H1 (cell line): ENCODE measurements at regions not wholly inside any gene's neighbourhood (a gene's known extent, or its start where the extent isn't known, plus 50 kb on each side); places are given as distances from the start of the nearest gene placed in this dataset.

Source experiments
- NANOG ChIP-seq: IDR thresholded peaks from 2 replicates; pipeline ENCODE4 v1.6.1; 2011; ENCODE audit warnings: low read length, low read depth, mild to moderate bottlenecking, inconsistent platforms; ENCODE audit not compliant: insufficient read depth, poor library complexity, severe bottlenecking

GRCh38 chr2:220969348-220969747 is 602.8 kb downstream of the EPHA4 start (continued):
- no peak for TF ChIP-seq NANOG
